DND-41 (cell line): ENCODE measurements at regions not wholly inside any gene's neighbourhood (a gene's known extent, or its start where the extent isn't known, plus 50 kb on each side); places are given as distances from the start of the nearest gene placed in this dataset.

Experiments used
- EZH2 ChIP-seq: IDR thresholded peaks from 3 replicates; pipeline ENCODE4 v1.6.1; 2012; ENCODE audit warnings: borderline replicate concordance, low read depth, mild to moderate bottlenecking, moderate library complexity, low read length, inconsistent platforms; ENCODE audit not compliant: severe bottlenecking
- TF ChIP-seq, protein P1 (sequence below): IDR thresholded peaks from 2 replicates; pipeline ENCODE4 v1.5.1; 2012; ENCODE audit warnings: borderline replicate concordance, low read length, moderate library complexity, mild to moderate bottlenecking; ENCODE audit not compliant: poor library complexity, severe bottlenecking; ENCODE audit errors: extremely low read depth

DNA sequence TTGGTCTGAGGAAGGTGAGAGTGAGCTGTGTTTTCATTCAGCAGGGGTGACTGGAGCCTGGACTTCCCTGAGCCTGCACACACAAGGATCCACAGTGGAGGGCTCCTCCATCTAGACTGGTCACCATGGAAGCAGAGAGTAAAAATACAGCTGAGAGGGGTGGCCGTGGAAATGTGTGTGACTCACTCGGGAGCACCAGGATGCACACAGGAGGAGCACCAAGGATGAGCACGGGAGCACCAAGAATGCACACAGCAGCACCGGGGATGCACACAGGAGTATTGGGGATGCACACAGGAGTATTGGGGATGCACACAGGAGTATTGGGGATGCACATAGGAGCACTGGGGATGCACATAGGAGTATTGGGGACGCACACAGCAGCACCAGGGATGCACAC is 365.2 kb upstream of the MYT1L start:
- TF ChIP-seq, protein P1, sequence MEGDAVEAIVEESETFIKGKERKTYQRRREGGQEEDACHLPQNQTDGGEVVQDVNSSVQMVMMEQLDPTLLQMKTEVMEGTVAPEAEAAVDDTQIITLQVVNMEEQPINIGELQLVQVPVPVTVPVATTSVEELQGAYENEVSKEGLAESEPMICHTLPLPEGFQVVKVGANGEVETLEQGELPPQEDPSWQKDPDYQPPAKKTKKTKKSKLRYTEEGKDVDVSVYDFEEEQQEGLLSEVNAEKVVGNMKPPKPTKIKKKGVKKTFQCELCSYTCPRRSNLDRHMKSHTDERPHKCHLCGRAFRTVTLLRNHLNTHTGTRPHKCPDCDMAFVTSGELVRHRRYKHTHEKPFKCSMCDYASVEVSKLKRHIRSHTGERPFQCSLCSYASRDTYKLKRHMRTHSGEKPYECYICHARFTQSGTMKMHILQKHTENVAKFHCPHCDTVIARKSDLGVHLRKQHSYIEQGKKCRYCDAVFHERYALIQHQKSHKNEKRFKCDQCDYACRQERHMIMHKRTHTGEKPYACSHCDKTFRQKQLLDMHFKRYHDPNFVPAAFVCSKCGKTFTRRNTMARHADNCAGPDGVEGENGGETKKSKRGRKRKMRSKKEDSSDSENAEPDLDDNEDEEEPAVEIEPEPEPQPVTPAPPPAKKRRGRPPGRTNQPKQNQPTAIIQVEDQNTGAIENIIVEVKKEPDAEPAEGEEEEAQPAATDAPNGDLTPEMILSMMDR: no peak
- TF ChIP-seq EZH2: no peak
